ENCODE measurements at regions not wholly inside any gene's neighbourhood (a gene's known extent, or its start where the extent isn't known, plus 50 kb on each side); places are given as distances from the start of the nearest gene placed in this dataset.

GRCh38 chr17:5986644-5987043 is 83.5 kb upstream of the WSCD1 start:
- no peak for TF ChIP-seq CTCF (IDR thresholded peaks at IDR 0.05)
- TF ChIP-seq POLR2A (IDR thresholded peaks at IDR 0.05), result no peak

Data from Peyer's patch (tissue), 4 donors.